Suprapubic skin (tissue), 4 donors: ENCODE measurements at regions not wholly inside any gene's neighbourhood (a gene's known extent, or its start where the extent isn't known, plus 50 kb on each side); places are given as distances from the start of the nearest gene placed in this dataset.

Experiments used
- DNase-seq, 2 donors: peaks; one replicate each; pipeline ENCODE4 v3.0.0-alpha.2; 2019; ENCODE audit warnings: low spot score in 2 of 2
- H3K27ac ChIP-seq: fragments of 200-600 bp; sonication (generic); one replicate; pipeline ENCODE4 v1.5.1; 2019
- H3K27me3 ChIP-seq: fragments of 200-600 bp; sonication (generic); one replicate; pipeline ENCODE4 v1.5.1; 2019
- H3K36me3 ChIP-seq: fragments of 200-600 bp; sonication (generic); one replicate; pipeline ENCODE4 v1.5.1; 2019
- H3K4me1 ChIP-seq: fragments of 200-600 bp; sonication (generic); one replicate; pipeline ENCODE4 v1.5.1; 2019
- H3K4me3 ChIP-seq: fragments of 200-600 bp; sonication (generic); one replicate; pipeline ENCODE4 v1.5.1; 2019; ENCODE audit warnings: mild to moderate bottlenecking
- H3K9me3 ChIP-seq: fragments of 200-600 bp; sonication (generic); one replicate; pipeline ENCODE4 v1.5.1; 2019
- CTCF ChIP-seq, 2 donors: fragments of 200-600 bp in 1 of 2; fragments of 450-650 bp in 1 of 2; sonication (generic) in 1 of 2; IDR thresholded peaks; one replicate each; pipeline ENCODE4 v1.5.1; 2016 to 2019; ENCODE audit warnings: antibody characterized with exemption in 2 of 2, mild to moderate bottlenecking in 1 of 2, moderate library complexity in 1 of 2
- EP300 ChIP-seq: sonication (generic); formaldehyde crosslinking; IDR thresholded peaks from one replicate; pipeline ENCODE4 v1.6.1; 2017; ENCODE audit warnings: antibody characterized with exemption
- POLR2A ChIP-seq, 2 donors: fragments of 450-650 bp; IDR thresholded peaks; one replicate each; pipeline ENCODE4 v1.6.1; 2017; ENCODE audit warnings: antibody characterized with exemption in 2 of 2, mild to moderate bottlenecking in 2 of 2, moderate library complexity in 2 of 2
- POLR2AphosphoS5 ChIP-seq, 3 donors: sonication (generic); formaldehyde crosslinking; IDR thresholded peaks; one replicate each; pipeline ENCODE4 v1.6.1; 2017; ENCODE audit warnings: antibody characterized with exemption in 3 of 3
- WGBS: methylation state at CpG from one replicate; pipeline ENCODE4 v1.1.5; 2018; 5-methylcytosine and 5-hydroxymethylcytosine counted together

- H3K27ac ChIP-seq, result no peak overlapping the region
- H3K4me1 ChIP-seq, result no peaks in the 10 kb centered on the region
- no peaks in the 10 kb centered on the region for H3K9me3 ChIP-seq
- WGBS, result 71% methylated on average over 4 of the region's 4 CpGs
- TF ChIP-seq CTCF (IDR thresholded peaks at IDR 0.05) (no peak), POLR2AphosphoS5 (IDR thresholded peaks at IDR 0.05) (no peak), EP300 (no peak), POLR2A (IDR thresholded peaks at IDR 0.05) (no peak)
- H3K36me3 ChIP-seq, result no peaks in the 10 kb centered on the region
- no peak for DNase-seq
- no peak overlapping the region for H3K4me3 ChIP-seq
- no peaks in the 10 kb centered on the region for H3K27me3 ChIP-seq
Observed at GRCh38 chr9:84079994-84080393, 99.4 kb downstream of the RMI1 start.

GRCh38 chr9:84101964-84102632, 121.5 kb downstream of the RMI1 start:
- Histone ChIP-seq H3K36me3 (no peaks in the 10 kb centered on the region), H3K4me3 (no peak overlapping the region), H3K4me1 (no peaks in the 10 kb centered on the region), H3K9me3 (no peaks in the 10 kb centered on the region), H3K27me3 (peaks cover 29% of the 10 kb centered on the region), H3K27ac (no peak overlapping the region)
- WGBS, result 31% methylated on average over 27 of the region's 29 CpGs
- DNase-seq, result no peak
- TF ChIP-seq EP300, result no peak
- TF ChIP-seq POLR2A (IDR thresholded peaks at IDR 0.05), result no peak
- no peak for TF ChIP-seq CTCF (IDR thresholded peaks at IDR 0.05)
- TF ChIP-seq POLR2AphosphoS5 (IDR thresholded peaks at IDR 0.05), result no peak

- TF ChIP-seq CTCF (IDR thresholded peaks at IDR 0.05) (no peak), POLR2AphosphoS5 (IDR thresholded peaks at IDR 0.05) (no peak), EP300 (no peak), POLR2A (IDR thresholded peaks at IDR 0.05) (no peak)
- no peak for DNase-seq
- Histone ChIP-seq H3K4me3 (no peak overlapping the region), H3K27me3 (peaks cover 29% of the 10 kb centered on the region), H3K27ac (no peak overlapping the region), H3K4me1 (no peaks in the 10 kb centered on the region), H3K9me3 (no peaks in the 10 kb centered on the region), H3K36me3 (no peaks in the 10 kb centered on the region)
- WGBS, result 27% methylated on average over 1 of the region's 1 CpG
Observed at GRCh38 chr9:84103651-84104377, 123.2 kb downstream of the RMI1 start.

- Histone ChIP-seq H3K27ac (no peak overlapping the region), H3K4me3 (no peak overlapping the region), H3K4me1 (no peaks in the 10 kb centered on the region), H3K36me3 (no peaks in the 10 kb centered on the region), H3K9me3 (no peaks in the 10 kb centered on the region), H3K27me3 (peaks cover 20% of the 10 kb centered on the region)
- DNase-seq, result no peak
- 51% methylated on average over 2 of the region's 2 CpGs for WGBS
- TF ChIP-seq POLR2A (IDR thresholded peaks at IDR 0.05) (no peak), CTCF (IDR thresholded peaks at IDR 0.05) (no peak), EP300 (no peak), POLR2AphosphoS5 (IDR thresholded peaks at IDR 0.05) (no peak)
Observed at GRCh38 chr9:84107081-84107480, 126.5 kb downstream of the RMI1 start.

- WGBS, result 26% methylated on average over 1 of the region's 1 CpG
- Histone ChIP-seq H3K4me3 (no peak overlapping the region), H3K27ac (no peak overlapping the region), H3K9me3 (no peaks in the 10 kb centered on the region), H3K36me3 (no peaks in the 10 kb centered on the region), H3K27me3 (peaks cover 10% of the 10 kb centered on the region), H3K4me1 (no peaks in the 10 kb centered on the region)
- no peak for DNase-seq
- TF ChIP-seq CTCF (IDR thresholded peaks at IDR 0.05), result no peak
- TF ChIP-seq POLR2A (IDR thresholded peaks at IDR 0.05), result no peak
- no peak for TF ChIP-seq EP300
- no peak for TF ChIP-seq POLR2AphosphoS5 (IDR thresholded peaks at IDR 0.05)
Observed at GRCh38 chr9:84107995-84108394, 127.4 kb downstream of the RMI1 start.
